ENCODE measurements at regions not wholly inside any gene's neighbourhood (a gene's known extent, or its start where the extent isn't known, plus 50 kb on each side); places are given as distances from the start of the nearest gene placed in this dataset.

- TF ChIP-seq REST (IDR thresholded peaks at IDR 0.05; ENCODE audit: unreplicated experiment) (no peak), EZH2phosphoT487 (IDR thresholded peaks at IDR 0.05; ENCODE audit: unreplicated experiment) (no peak), JUNB (IDR thresholded peaks at IDR 0.05; ENCODE audit: unreplicated experiment) (no peak), ETS1 (IDR thresholded peaks at IDR 0.05) (no peak), NANOG (IDR thresholded peaks at IDR 0.05; ENCODE audit: borderline replicate concordance) (no peak), CREB1 (CRISPR knock-in tag; IDR thresholded peaks at IDR 0.05; ENCODE audit: low read depth) (no peak), ZNF331 (CRISPR knock-in tag; IDR thresholded peaks at IDR 0.05; ENCODE audit: low read depth) (no peak)
- TF ChIP-seq, protein P1, sequence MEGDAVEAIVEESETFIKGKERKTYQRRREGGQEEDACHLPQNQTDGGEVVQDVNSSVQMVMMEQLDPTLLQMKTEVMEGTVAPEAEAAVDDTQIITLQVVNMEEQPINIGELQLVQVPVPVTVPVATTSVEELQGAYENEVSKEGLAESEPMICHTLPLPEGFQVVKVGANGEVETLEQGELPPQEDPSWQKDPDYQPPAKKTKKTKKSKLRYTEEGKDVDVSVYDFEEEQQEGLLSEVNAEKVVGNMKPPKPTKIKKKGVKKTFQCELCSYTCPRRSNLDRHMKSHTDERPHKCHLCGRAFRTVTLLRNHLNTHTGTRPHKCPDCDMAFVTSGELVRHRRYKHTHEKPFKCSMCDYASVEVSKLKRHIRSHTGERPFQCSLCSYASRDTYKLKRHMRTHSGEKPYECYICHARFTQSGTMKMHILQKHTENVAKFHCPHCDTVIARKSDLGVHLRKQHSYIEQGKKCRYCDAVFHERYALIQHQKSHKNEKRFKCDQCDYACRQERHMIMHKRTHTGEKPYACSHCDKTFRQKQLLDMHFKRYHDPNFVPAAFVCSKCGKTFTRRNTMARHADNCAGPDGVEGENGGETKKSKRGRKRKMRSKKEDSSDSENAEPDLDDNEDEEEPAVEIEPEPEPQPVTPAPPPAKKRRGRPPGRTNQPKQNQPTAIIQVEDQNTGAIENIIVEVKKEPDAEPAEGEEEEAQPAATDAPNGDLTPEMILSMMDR (conservative IDR thresholded peaks at IDR 0.05; ENCODE audit: low read depth in 2 of 2), result no peak
These were observed 531.9 kb downstream of the MAGEB5 start (continued) for GRCh38 chrX:26747877-26748276.

DNA sequence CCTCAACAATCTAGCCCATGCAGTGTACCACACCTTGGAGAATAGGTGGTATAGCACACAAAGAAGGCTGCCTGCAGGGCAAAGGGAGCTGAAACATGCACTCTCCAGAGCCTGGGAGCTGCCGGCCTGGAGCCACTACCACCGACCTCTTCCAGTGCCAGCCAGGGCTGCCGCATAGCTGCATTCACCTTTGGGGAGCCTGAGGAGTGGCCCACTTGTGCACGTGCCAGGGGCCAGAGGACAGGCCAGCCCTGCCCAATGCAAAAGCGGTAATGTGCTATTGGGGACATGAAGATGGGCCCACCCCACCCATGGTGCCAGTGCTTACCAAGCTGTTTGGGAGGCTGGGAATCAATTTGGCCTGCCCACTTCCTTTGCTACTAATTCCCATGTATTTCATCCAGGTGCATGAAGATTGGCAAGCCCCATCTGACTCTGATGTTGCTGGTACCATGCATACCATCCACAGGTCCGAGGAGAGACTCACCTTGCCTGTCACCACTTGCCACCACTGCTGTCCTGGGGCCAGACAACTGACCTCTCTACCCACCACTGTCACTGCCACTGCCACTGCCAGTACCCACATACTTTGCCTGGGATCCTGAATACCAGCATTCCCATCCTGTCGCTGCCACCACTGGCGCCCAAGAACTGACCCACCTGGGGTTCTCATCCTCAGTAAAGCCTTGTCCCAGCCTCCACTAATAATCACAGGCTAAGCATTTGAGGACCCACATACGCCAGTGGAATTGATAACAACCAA is 506.9 kb downstream of the MAGEB5 start:
- no peaks in the 10 kb centered on the region for H3K27me3 ChIP-seq (ENCODE audit: insufficient read depth)
- no peaks in the 10 kb centered on the region for H3K36me3 ChIP-seq (ENCODE audit: insufficient read depth)
- H3K4me3 ChIP-seq, result no peak overlapping the region
- no peaks in the 10 kb centered on the region for H3K79me2 ChIP-seq (replicated peaks; ENCODE audit: insufficient read depth)
- no peak overlapping the region for H3K4me2 ChIP-seq
- DNase-seq (ENCODE audit: low spot score) (no peak), ATAC-seq (no peak)
- no peaks in the 10 kb centered on the region for H3K9me2 ChIP-seq (ENCODE audit: insufficient read depth)
- no peaks in the 10 kb centered on the region for H4K20me1 ChIP-seq (replicated peaks; ENCODE audit: insufficient read depth)
- no peaks in the 10 kb centered on the region for H3K4me1 ChIP-seq (ENCODE audit: insufficient read depth)
- Mint-ChIP-seq H3K4me3 (no peak overlapping the region), H3K9me3 (no peaks in the 10 kb centered on the region), H3K27ac (no peak overlapping the region), H3K36me3 (ENCODE audit: low read depth) (no peaks in the 10 kb centered on the region), H3K4me1 (no peaks in the 10 kb centered on the region), H3K27me3 (ENCODE audit: insufficient read depth, low read depth, poor library complexity) (no peaks in the 10 kb centered on the region)
- no peaks in the 10 kb centered on the region for H3F3A ChIP-seq (replicated peaks; ENCODE audit: low read depth)
- no peak overlapping the region for H2AFZ ChIP-seq
- no peak overlapping the region for H3K27ac ChIP-seq (ENCODE audit: low read depth)
- TF ChIP-seq NANOG (IDR thresholded peaks at IDR 0.05; ENCODE audit: borderline replicate concordance) (no peak), ZNF331 (CRISPR knock-in tag; IDR thresholded peaks at IDR 0.05; ENCODE audit: low read depth) (no peak), ZNF114 (CRISPR knock-in tag; IDR thresholded peaks at IDR 0.05) (no peak), STAT1 (IDR thresholded peaks at IDR 0.05; ENCODE audit: unreplicated experiment) (no peak), JUNB (IDR thresholded peaks at IDR 0.05; ENCODE audit: unreplicated experiment) (no peak), REST (IDR thresholded peaks at IDR 0.05; ENCODE audit: unreplicated experiment) (no peak), EZH2phosphoT487 (IDR thresholded peaks at IDR 0.05; ENCODE audit: unreplicated experiment) (no peak), POLR2AphosphoS5 (IDR thresholded peaks at IDR 0.05; ENCODE audit: low read depth) (no peak), ETS1 (IDR thresholded peaks at IDR 0.05) (no peak)
- TF ChIP-seq, protein P1 (conservative IDR thresholded peaks at IDR 0.05; ENCODE audit: low read depth in 2 of 2), result no peak

Measured in GM23338 (cell line).